ENCODE measurements at regions not wholly inside any gene's neighbourhood (a gene's known extent, or its start where the extent isn't known, plus 50 kb on each side); places are given as distances from the start of the nearest gene placed in this dataset.

DNA sequence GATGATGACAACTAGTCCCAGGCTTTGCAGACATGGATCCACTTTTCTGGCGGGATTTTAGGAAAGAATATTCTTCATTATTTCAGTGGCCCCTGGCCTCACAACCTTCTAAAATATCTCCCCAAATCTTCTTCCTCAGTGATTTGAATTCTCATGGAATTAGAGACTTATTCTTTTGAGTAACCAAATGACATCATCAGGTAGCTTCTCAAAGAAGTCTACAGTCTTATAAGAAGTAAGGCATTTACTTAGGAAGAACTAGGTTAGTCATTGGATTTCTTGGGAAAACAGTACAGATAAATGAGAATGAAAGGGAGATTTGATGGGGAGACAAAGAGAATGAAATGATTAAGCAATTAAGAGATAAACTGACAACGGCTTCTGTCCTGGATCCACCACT is 201.1 kb upstream of the PROX1 start:
- no peak for TF ChIP-seq CTCF (conservative IDR thresholded peaks at IDR 0.05; ENCODE audit: low read length)
- no peak for TF ChIP-seq EZH2phosphoT487 (IDR thresholded peaks at IDR 0.05; ENCODE audit: borderline replicate concordance, low read depth, low read length)
